Lower lobe of right lung (tissue), 2 donors: ENCODE measurements at regions not wholly inside any gene's neighbourhood (a gene's known extent, or its start where the extent isn't known, plus 50 kb on each side); places are given as distances from the start of the nearest gene placed in this dataset.

ENCODE experiments used
- ATAC-seq, 2 donors: fragments of 200-7000 bp; cut with Tn5 transposase; one replicate each; pipeline ENCODE4 v1.9.1; 2020 to 2022; ENCODE audit warnings: mild to moderate bottlenecking in 2 of 2, moderate library complexity in 2 of 2
- DNase-seq: peaks from one replicate; pipeline ENCODE4 v3.0.0-alpha.2; 2020
- H3K27ac ChIP-seq: fragments of 200-600 bp; one replicate; pipeline ENCODE4 v1.8.0; 2022
- H3K27me3 ChIP-seq: fragments of 200-600 bp; one replicate; pipeline ENCODE4 v1.8.0; 2022; ENCODE audit warnings: low read depth
- H3K36me3 ChIP-seq: fragments of 200-600 bp; one replicate; pipeline ENCODE4 v1.8.0; 2022; ENCODE audit warnings: mild to moderate bottlenecking
- H3K4me1 ChIP-seq: fragments of 200-600 bp; one replicate; pipeline ENCODE4 v1.8.0; 2022
- H3K4me3 ChIP-seq: fragments of 200-600 bp; one replicate; pipeline ENCODE4 v1.8.0; 2022; ENCODE audit warnings: mild to moderate bottlenecking
- H3K9me3 ChIP-seq: fragments of 200-600 bp; one replicate; pipeline ENCODE4 v1.8.0; 2022
- CTCF ChIP-seq: fragments of 200-600 bp; IDR thresholded peaks from one replicate; pipeline ENCODE4 v1.8.0; 2022; ENCODE audit warnings: antibody characterized with exemption, mild to moderate bottlenecking
- intact Hi-C: fragments of 100-400 bp; cut with DNase I; formaldehyde crosslinking; loops from one replicate; pipeline ENCODE4 v1.11.0; 2022
- donor health status: DM: no; HTN: yes; CAD: no; lungs with severe emphysema.

DNA sequence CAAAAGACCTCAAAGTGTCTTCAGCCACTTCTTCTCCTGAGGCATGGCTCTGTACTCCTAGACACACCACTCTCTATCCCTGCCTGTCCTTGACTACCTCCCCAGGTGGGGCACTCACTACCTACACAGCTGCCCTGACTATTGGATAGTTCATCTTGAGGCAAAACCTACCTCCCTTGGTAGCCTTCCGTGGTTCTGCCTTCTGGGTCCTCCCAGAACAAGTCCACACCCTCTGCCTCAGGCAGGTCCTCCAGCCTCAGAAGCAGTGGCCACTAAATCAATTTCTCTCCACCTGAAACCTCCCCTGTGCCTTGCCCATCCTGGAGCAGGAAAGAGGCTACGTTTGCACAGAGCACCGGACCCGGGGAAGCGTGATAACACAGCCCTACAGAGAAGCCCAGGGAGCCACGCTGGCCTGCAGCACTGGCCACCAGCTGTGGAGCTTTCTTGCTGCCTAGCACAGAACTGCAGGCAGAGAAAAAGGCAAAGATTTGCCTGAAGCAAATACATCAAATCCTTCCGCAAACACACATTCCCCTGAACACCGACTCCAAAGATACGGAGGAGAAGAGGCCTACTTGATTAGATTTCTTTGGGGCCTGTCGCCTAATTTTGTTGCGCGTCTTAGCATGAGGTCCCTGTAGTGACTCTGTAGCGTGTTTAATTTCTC, 141.8 kb downstream of the C9orf50 start:
- H3K4me3 ChIP-seq, result no peak overlapping the region
- peak overlapping the region; percentile 100 for H3K27ac ChIP-seq
- peaks cover 44% of the 10 kb centered on the region for H3K4me1 ChIP-seq
- H3K36me3 ChIP-seq, result no peaks in the 10 kb centered on the region
- ATAC-seq (no peak), DNase-seq (no peak)
- H3K9me3 ChIP-seq, result no peaks in the 10 kb centered on the region
- no peaks in the 10 kb centered on the region for H3K27me3 ChIP-seq
- intact Hi-C loops, result no loop called here
- TF ChIP-seq CTCF, result no peak

DNA sequence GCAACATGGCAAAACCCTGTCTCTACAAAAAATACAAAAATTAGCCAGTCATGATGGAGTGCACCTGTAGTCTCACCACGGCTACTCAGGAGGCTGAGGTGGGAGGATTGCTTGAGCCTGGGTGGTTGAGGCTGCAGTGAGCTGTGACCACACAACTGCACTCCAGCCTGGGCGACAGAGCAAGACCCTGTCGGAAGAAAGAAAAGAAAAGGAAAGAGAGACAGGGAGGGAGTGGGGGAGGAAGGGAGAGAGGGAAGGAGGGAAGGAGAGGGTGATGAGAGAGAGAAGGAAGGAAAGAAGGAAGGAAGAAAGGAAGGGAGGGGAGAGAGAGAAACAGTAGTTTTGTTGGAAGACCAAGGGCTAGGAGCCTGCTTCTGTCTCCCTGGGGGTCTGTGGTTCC, 142.4 kb downstream of the C9orf50 start:
- Histone ChIP-seq H3K4me3 (no peak overlapping the region), H3K27me3 (no peaks in the 10 kb centered on the region), H3K27ac (no peak overlapping the region), H3K36me3 (no peaks in the 10 kb centered on the region), H3K9me3 (no peaks in the 10 kb centered on the region), H3K4me1 (peaks cover 42% of the 10 kb centered on the region)
- intact Hi-C loops, result no loop called here
- no peak for TF ChIP-seq CTCF
- DNase-seq (no peak), ATAC-seq (no peak)

DNA sequence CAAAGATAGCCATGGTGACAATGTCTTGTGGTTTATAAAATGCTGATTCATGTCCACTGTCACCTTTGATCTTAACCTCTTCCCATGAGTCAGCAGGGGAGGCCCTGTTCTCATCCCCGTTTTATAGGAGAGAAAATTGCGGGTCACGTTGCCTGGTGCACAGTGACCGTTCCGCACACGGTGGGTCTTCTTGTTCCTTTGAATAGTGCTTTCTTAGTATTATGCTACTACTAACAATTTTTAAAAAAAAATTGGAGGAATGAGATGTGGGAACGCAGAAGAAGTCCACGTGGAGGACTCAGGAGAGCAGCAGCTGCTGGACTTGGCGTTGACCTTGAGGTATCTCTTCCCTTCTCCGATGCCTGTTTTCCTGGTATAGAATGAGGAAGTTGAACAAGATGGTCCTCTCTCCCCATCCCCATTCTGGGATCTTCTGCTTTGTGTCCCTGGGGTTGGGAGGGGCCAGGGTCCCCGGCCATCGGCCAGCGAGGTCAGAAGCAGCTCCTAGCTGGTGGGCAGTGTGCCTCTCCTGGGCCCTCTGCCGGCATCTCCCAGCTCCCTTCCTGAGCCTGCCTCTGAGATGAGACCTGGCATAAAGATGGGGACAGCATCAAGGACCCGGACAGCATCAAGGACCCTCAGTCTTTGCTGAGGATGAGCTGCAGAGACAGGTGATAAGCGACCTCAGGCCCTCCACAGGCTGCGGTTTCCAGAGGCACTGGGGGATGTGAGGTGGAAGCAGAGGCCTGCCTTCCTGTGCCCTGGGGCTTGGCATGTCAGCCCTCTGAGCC, 143.9 kb downstream of the C9orf50 start:
- Histone ChIP-seq H3K36me3 (no peaks in the 10 kb centered on the region), H3K4me1 (peaks cover 38% of the 10 kb centered on the region), H3K9me3 (no peaks in the 10 kb centered on the region), H3K4me3 (no peak overlapping the region), H3K27ac (no peak overlapping the region), H3K27me3 (no peaks in the 10 kb centered on the region)
- no peak for TF ChIP-seq CTCF
- no peak for ATAC-seq
- intact Hi-C loops, result no loop called here
- DNase-seq, result no peak

DNA sequence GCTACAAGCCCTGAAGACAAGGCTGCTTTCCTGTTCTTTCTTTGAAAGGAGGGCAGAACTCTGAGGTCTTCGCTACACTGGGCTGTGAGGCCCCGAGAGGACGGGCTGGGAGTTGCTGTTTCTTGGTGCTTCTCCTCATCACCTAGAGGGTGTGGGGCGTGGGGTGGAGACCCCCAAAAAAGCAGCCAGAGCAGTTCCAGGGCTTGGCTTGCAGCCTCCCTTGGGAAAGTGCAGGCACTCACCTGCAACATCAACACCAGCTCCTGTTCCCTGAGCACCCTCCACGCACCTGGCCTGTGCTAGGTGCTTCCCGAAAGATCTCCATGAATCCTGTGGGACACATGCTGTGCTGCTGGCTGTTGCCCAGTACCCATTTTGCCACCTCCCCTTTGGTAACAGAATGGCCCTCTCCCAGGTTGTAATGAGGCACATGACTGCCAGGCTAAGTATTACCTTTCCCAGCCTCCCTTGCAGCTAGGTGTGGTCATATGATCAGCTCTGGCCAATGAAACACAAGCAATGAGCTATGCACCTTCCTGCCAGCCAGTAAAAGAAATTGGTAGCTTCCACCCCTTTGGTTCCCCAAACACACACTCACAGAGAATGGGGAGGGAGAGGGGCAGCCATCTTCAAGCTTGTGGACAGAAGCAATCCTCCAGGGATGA, 146.0 kb downstream of the C9orf50 start:
- ATAC-seq (no peak), DNase-seq (no peak)
- H3K27me3 ChIP-seq, result no peaks in the 10 kb centered on the region
- intact Hi-C loops, result no loop called here
- H3K4me3 ChIP-seq, result no peak overlapping the region
- H3K27ac ChIP-seq, result no peak overlapping the region
- peaks cover 29% of the 10 kb centered on the region for H3K4me1 ChIP-seq
- H3K36me3 ChIP-seq, result no peaks in the 10 kb centered on the region
- H3K9me3 ChIP-seq, result no peaks in the 10 kb centered on the region
- TF ChIP-seq CTCF, result no peak

- Histone ChIP-seq H3K27ac (no peak overlapping the region), H3K4me1 (peaks cover 19% of the 10 kb centered on the region), H3K4me3 (no peak overlapping the region), H3K9me3 (no peaks in the 10 kb centered on the region), H3K36me3 (no peaks in the 10 kb centered on the region), H3K27me3 (no peaks in the 10 kb centered on the region)
- intact Hi-C loops, result no loop called here
- ATAC-seq, result no peak
- no peak for TF ChIP-seq CTCF
- no peak for DNase-seq
Observed at GRCh38 chr9:129473523-129474244, 147.2 kb downstream of the C9orf50 start.
